ENCODE measurements at regions not wholly inside any gene's neighbourhood (a gene's known extent, or its start where the extent isn't known, plus 50 kb on each side); places are given as distances from the start of the nearest gene placed in this dataset.

- Histone ChIP-seq H3K9me3 (no peaks in the 10 kb centered on the region), H3K36me3 (no peaks in the 10 kb centered on the region), H3K4me3 (no peak overlapping the region), H3K27ac (no peak overlapping the region), H3K27me3 (no peaks in the 10 kb centered on the region), H3K4me1 (no peaks in the 10 kb centered on the region)
- DNase-seq (no peak), ATAC-seq (no peak)
- intact Hi-C loops (cut with DNase I), result no loop called here
- no peak for TF ChIP-seq POLR2A (IDR thresholded peaks at IDR 0.05)
- TF ChIP-seq, protein P1, sequence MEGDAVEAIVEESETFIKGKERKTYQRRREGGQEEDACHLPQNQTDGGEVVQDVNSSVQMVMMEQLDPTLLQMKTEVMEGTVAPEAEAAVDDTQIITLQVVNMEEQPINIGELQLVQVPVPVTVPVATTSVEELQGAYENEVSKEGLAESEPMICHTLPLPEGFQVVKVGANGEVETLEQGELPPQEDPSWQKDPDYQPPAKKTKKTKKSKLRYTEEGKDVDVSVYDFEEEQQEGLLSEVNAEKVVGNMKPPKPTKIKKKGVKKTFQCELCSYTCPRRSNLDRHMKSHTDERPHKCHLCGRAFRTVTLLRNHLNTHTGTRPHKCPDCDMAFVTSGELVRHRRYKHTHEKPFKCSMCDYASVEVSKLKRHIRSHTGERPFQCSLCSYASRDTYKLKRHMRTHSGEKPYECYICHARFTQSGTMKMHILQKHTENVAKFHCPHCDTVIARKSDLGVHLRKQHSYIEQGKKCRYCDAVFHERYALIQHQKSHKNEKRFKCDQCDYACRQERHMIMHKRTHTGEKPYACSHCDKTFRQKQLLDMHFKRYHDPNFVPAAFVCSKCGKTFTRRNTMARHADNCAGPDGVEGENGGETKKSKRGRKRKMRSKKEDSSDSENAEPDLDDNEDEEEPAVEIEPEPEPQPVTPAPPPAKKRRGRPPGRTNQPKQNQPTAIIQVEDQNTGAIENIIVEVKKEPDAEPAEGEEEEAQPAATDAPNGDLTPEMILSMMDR (IDR thresholded peaks at IDR 0.05), result no peak
Observed at GRCh38 chr2:14257801-14258507, 374.6 kb upstream of the LRATD1 start.

GRCh38 chr2:14261771-14262170 is 370.7 kb upstream of the LRATD1 start:
- Histone ChIP-seq H3K4me1 (no peaks in the 10 kb centered on the region), H3K27me3 (no peaks in the 10 kb centered on the region), H3K36me3 (no peaks in the 10 kb centered on the region), H3K9me3 (no peaks in the 10 kb centered on the region), H3K27ac (no peak overlapping the region), H3K4me3 (no peak overlapping the region)
- ATAC-seq (no peak), DNase-seq (no peak)
- no peak for TF ChIP-seq POLR2A (IDR thresholded peaks at IDR 0.05)
- TF ChIP-seq, protein P1 (IDR thresholded peaks at IDR 0.05), result no peak
- intact Hi-C loops (cut with DNase I), result no loop called here

GRCh38 chr2:14263053-14263452 is 369.5 kb upstream of the LRATD1 start:
- intact Hi-C loops (cut with DNase I), result no loop called here
- no peak overlapping the region for H3K4me3 ChIP-seq
- no peaks in the 10 kb centered on the region for H3K4me1 ChIP-seq
- H3K27me3 ChIP-seq, result no peaks in the 10 kb centered on the region
- no peak for ATAC-seq
- H3K36me3 ChIP-seq, result no peaks in the 10 kb centered on the region
- no peak for DNase-seq
- no peak overlapping the region for H3K27ac ChIP-seq
- no peak for TF ChIP-seq POLR2A (IDR thresholded peaks at IDR 0.05)
- TF ChIP-seq, protein P1 (IDR thresholded peaks at IDR 0.05), result no peak
- no peaks in the 10 kb centered on the region for H3K9me3 ChIP-seq

- 40% methylated on average over 5 of the region's 5 CpGs for WGBS (ENCODE audit: insufficient coverage, low coverage, low lambda C conversion rate, missing lambda C conversion rate)
- H3K4me1 ChIP-seq, result peaks cover 0 to 15% (median 0%) of the 10 kb centered on the region in 4 donors
- DNase-seq, result no peak
- H3K9me3 ChIP-seq, result no peaks in the 10 kb centered on the region
- TF ChIP-seq, protein P1 (IDR thresholded peaks at IDR 0.05), result no peak
- TF ChIP-seq POLR2A (IDR thresholded peaks at IDR 0.05), result no peak
- no peak overlapping the region for H3K4me3 ChIP-seq
- intact Hi-C loops (cut with DNase I), result no loop called here
- no peaks in the 10 kb centered on the region for H3K36me3 ChIP-seq
- no peaks in the 10 kb centered on the region for H3K27me3 ChIP-seq
- ATAC-seq, result peak in 1 of 4 donors; percentile 73
- no peak overlapping the region for H3K27ac ChIP-seq
Observed at GRCh38 chr2:14270036-14270582, 362.4 kb upstream of the LRATD1 start.

Data from right lobe of liver (tissue), 6 donors.